GM19238 (cell line): ENCODE measurements at regions not wholly inside any gene's neighbourhood (a gene's known extent, or its start where the extent isn't known, plus 50 kb on each side); places are given as distances from the start of the nearest gene placed in this dataset.
"Not testable (repeated sequence)": the region's sequence is repeated elsewhere in the genome, so short reads cannot be mapped to it uniquely, and the experiment has no call there.

Experiments used
- DNase-seq: peaks from one replicate; pipeline ENCODE4 v3.0.0; 2011; ENCODE audit warnings: low spot score; ENCODE audit not compliant: insufficient read length

- DNase-seq, result no peak
Measured at GRCh38 chr5:92568522-92568921, 1012.5 kb downstream of the NR2F1-AS1 start.

GRCh38 chr5:92567831-92568450, 1013.1 kb downstream of the NR2F1-AS1 start:
- DNase-seq, result no peak

GRCh38 chr5:92566113-92566786, 1014.8 kb downstream of the NR2F1-AS1 start:
- DNase-seq, result no peak

GRCh38 chr5:92565673-92566072, 1015.3 kb downstream of the NR2F1-AS1 start:
- DNase-seq, result no peak

- no peak for DNase-seq
Measured at GRCh38 chr5:92562065-92562464, 1019.0 kb downstream of the NR2F1-AS1 start.

GRCh38 chr5:92561411-92561959, 1019.5 kb downstream of the NR2F1-AS1 start:
- DNase-seq, result no peak

GRCh38 chr5:92560698-92561401, 1020.2 kb downstream of the NR2F1-AS1 start:
- DNase-seq, result no peak

GRCh38 chr5:92559781-92560180, 1021.2 kb downstream of the NR2F1-AS1 start:
- no peak for DNase-seq

- no peak for DNase-seq
Measured at GRCh38 chr5:92559331-92559730, 1021.7 kb downstream of the NR2F1-AS1 start.

GRCh38 chr5:92556747-92557146, 1024.3 kb downstream of the NR2F1-AS1 start:
- DNase-seq, result no peak

GRCh38 chr5:92554447-92555085, 1026.5 kb downstream of the NR2F1-AS1 start:
- no peak for DNase-seq

GRCh38 chr5:92553326-92553725, 1027.7 kb downstream of the NR2F1-AS1 start:
- DNase-seq, result no peak

GRCh38 chr5:92552206-92553160, 1028.5 kb downstream of the NR2F1-AS1 start:
- no peak for DNase-seq

- DNase-seq, result no peak
Measured at GRCh38 chr5:92548346-92548745, 1032.7 kb downstream of the NR2F1-AS1 start.

GRCh38 chr5:92544596-92544995, 1036.4 kb downstream of the NR2F1-AS1 start:
- no peak for DNase-seq

- no peak for DNase-seq
Measured at GRCh38 chr5:92544036-92544435, 1037.0 kb downstream of the NR2F1-AS1 start.

GRCh38 chr5:92543201-92543600, 1037.8 kb downstream of the NR2F1-AS1 start:
- no peak for DNase-seq

GRCh38 chr5:92542017-92542416, 1039.0 kb downstream of the NR2F1-AS1 start:
- not testable (repeated sequence) for DNase-seq

GRCh38 chr5:92527311-92528078, 1053.5 kb downstream of the NR2F1-AS1 start:
- DNase-seq, result no peak

GRCh38 chr5:92525131-92525530, 1055.9 kb downstream of the NR2F1-AS1 start:
- DNase-seq, result no peak
